Sigmoid colon (tissue), 4 donors: ENCODE measurements at regions not wholly inside any gene's neighbourhood (a gene's known extent, or its start where the extent isn't known, plus 50 kb on each side); places are given as distances from the start of the nearest gene placed in this dataset.

Experiments
- CTCF ChIP-seq, 4 experiments: fragments of 450-650 bp in 3 of 4; fragments of 200-600 bp in 1 of 4; IDR thresholded peaks; one replicate each; pipeline ENCODE4 v1.5.1; 2016 to 2019; ENCODE audit warnings: antibody characterized with exemption in 4 of 4, mild to moderate bottlenecking in 3 of 4, moderate library complexity in 2 of 4
- EP300 ChIP-seq, 4 donors: sonication (generic); formaldehyde crosslinking; IDR thresholded peaks; one replicate each; pipeline ENCODE4 v1.6.1; 2017; ENCODE audit warnings: antibody characterized with exemption in 4 of 4
- POLR2A ChIP-seq, 2 donors: fragments of 450-650 bp; IDR thresholded peaks; one replicate each; pipeline ENCODE4 v1.6.1; 2016; ENCODE audit warnings: antibody characterized with exemption in 2 of 2, mild to moderate bottlenecking in 2 of 2, moderate library complexity in 2 of 2
- POLR2AphosphoS5 ChIP-seq, 4 donors: sonication (generic); formaldehyde crosslinking; IDR thresholded peaks; one replicate each; pipeline ENCODE4 v1.6.1; 2017; ENCODE audit warnings: antibody characterized with exemption in 4 of 4

GRCh38 chr21:31502537-31503143 is 156.9 kb upstream of the SOD1 start:
- no peak for TF ChIP-seq POLR2A (IDR thresholded peaks at IDR 0.05)
- TF ChIP-seq CTCF (IDR thresholded peaks at IDR 0.05): no peak
- no peak for TF ChIP-seq POLR2AphosphoS5 (IDR thresholded peaks at IDR 0.05)
- no peak for TF ChIP-seq EP300 (IDR thresholded peaks at IDR 0.05)
